ENCODE measurements at regions not wholly inside any gene's neighbourhood (a gene's known extent, or its start where the extent isn't known, plus 50 kb on each side); places are given as distances from the start of the nearest gene placed in this dataset.

- no peak for DNase-seq (ENCODE audit: low spot score)
Measured at GRCh38 chr1:199109160-199109559, 470.3 kb downstream of the PTPRC start.

- no peak for DNase-seq (ENCODE audit: low spot score)
Measured at GRCh38 chr1:199112365-199112764, 473.5 kb downstream of the PTPRC start.

GRCh38 chr1:199113265-199113869, 474.5 kb downstream of the PTPRC start:
- peak; percentile 41 for DNase-seq (ENCODE audit: low spot score)

- DNase-seq (ENCODE audit: low spot score), result no peak
Measured at GRCh38 chr1:199116488-199116887, 477.6 kb downstream of the PTPRC start.

GRCh38 chr1:199121047-199121446, 482.2 kb downstream of the PTPRC start:
- DNase-seq (ENCODE audit: low spot score), result no peak

GRCh38 chr1:199122085-199122484, 483.2 kb downstream of the PTPRC start:
- DNase-seq (ENCODE audit: low spot score), result no peak

GRCh38 chr1:199122532-199123311, 483.9 kb downstream of the PTPRC start:
- DNase-seq (ENCODE audit: low spot score), result no peak

GRCh38 chr1:199123615-199124014, 484.8 kb downstream of the PTPRC start:
- DNase-seq (ENCODE audit: low spot score), result no peak

- no peak for DNase-seq (ENCODE audit: low spot score)
Measured at GRCh38 chr1:199124351-199124750, 485.5 kb downstream of the PTPRC start.

- no peak for DNase-seq (ENCODE audit: low spot score)
Measured at GRCh38 chr1:199129247-199129646, 490.4 kb downstream of the PTPRC start.

- DNase-seq (ENCODE audit: low spot score), result no peak
Measured at GRCh38 chr1:199132006-199132405, 493.2 kb downstream of the PTPRC start.

- no peak for DNase-seq (ENCODE audit: low spot score)
Measured at GRCh38 chr1:199135901-199136300, 497.1 kb downstream of the PTPRC start.

- no peak for DNase-seq (ENCODE audit: low spot score)
Measured at GRCh38 chr1:199138061-199138460, 499.2 kb downstream of the PTPRC start.

- DNase-seq (ENCODE audit: low spot score), result no peak
Measured at GRCh38 chr1:199149591-199149990, 510.8 kb downstream of the PTPRC start.

GRCh38 chr1:199150756-199151155, 511.9 kb downstream of the PTPRC start:
- DNase-seq (ENCODE audit: low spot score), result no peak

GRCh38 chr1:199151634-199152425, 513.0 kb downstream of the PTPRC start:
- no peak for DNase-seq (ENCODE audit: low spot score)

- DNase-seq (ENCODE audit: low spot score), result no peak
Measured at GRCh38 chr1:199152676-199153075, 513.8 kb downstream of the PTPRC start.

- DNase-seq (ENCODE audit: low spot score), result no peak
Measured at GRCh38 chr1:199155166-199156019, 516.6 kb downstream of the PTPRC start.

GRCh38 chr1:199157494-199157893, 518.7 kb downstream of the PTPRC start:
- no peak for DNase-seq (ENCODE audit: low spot score)

GRCh38 chr1:199160521-199161318, 521.9 kb downstream of the PTPRC start:
- DNase-seq (ENCODE audit: low spot score), result no peak

- no peak for DNase-seq (ENCODE audit: low spot score)
Measured at GRCh38 chr1:199161319-199161680, 522.5 kb downstream of the PTPRC start.
